ENCODE measurements at regions not wholly inside any gene's neighbourhood (a gene's known extent, or its start where the extent isn't known, plus 50 kb on each side); places are given as distances from the start of the nearest gene placed in this dataset.

DNA sequence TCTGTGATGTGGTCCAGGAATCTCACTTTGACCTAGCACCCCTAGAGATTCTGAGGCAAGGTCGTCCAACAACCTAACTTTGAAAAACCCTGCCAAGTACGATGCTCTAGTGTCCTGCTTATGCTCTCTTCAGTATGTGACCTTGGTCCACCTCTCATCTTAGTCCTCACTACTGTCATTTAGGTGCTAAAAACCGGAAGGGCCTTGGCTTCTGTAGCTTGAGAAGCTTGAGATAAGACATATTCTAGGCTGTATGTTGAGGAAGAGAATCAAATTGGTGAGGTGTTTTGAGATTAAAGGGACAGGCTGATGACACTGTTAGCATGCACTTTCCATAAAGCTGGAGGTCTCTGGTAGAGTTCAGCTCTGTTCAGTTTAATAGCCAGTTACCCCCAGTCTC is 57.0 kb upstream of the MTPN start:
- no peak for DNase-seq (ENCODE audit: low read depth)

- DNase-seq (ENCODE audit: low read depth): no peak
Observed at GRCh38 chr7:136033413-136034031, 56.4 kb upstream of the MTPN start.

DNA sequence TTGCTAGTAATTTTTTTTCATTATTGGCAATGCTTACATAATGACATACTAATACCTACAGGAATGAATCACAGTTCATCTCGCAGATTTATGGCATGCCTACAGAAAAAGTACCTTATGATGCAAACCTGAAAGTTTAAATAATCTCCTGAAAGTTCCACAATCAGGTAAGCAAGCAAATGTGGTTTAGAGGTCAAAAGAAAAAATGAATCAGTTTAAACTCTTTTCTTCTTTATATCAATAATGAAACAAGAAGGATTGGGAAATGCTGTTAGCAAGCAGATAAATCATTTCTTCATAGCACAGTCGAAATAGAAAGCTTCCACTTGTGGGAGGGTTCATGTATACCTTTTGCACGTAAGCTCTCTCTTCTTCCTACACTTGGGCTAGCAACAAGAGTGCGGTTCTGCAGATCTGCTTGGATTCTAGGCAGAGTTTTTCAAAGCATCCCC is 53.7 kb upstream of the MTPN start:
- DNase-seq (ENCODE audit: low read depth): no peak

DNA sequence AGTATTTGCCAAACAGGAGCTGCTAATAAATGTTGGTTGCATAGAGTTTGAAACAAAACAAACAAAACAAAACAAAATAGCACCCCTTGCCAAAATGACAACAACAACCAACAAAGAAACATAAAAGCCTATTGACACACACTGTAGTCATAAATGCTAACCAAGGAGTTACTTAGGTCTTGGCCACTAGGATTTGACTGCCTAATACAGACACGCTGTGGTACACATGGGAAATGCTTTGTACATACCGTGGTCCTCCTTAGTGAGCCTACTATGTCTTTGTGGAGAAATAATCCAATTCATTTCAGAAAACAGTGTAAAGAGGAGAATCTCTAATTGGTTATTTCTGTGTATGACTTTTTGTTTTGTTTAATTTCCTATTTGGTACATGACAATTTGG is 53.2 kb upstream of the MTPN start:
- no peak for DNase-seq (ENCODE audit: low read depth)

DNA sequence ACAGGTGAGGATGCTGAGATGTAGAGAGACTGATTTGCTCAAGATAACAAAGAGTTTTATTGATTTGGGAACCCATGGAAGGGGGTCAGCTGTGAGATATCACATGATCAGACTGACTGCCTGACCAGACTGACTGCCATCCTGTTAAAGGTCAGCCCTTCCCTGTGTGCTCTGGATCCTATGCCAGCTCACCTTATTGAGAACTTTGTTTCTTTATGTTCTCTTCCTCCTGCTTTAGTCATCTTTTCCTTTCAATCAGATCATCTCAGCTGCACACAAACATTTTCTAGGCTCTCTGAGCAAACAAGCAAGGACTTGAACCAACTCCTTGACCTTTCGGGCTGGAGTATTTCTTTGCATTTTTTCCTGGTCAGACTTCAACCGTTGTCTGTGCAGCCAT is 50.0 kb upstream of the MTPN start:
- DNase-seq (ENCODE audit: low read depth): no peak

Data from GM04503 (cell line).